HepG2 (cell line): ENCODE measurements at regions not wholly inside any gene's neighbourhood (a gene's known extent, or its start where the extent isn't known, plus 50 kb on each side); places are given as distances from the start of the nearest gene placed in this dataset.

Experiments
- EP300 ChIP-seq, 3 experiments: sonication (generic) in 1 of 3; formaldehyde crosslinking in 1 of 3; IDR thresholded peaks; 2 replicates each; pipeline versions ENCODE4 v1.5.1 to v1.6.1; 2011 to 2020; ENCODE audit warnings: low read depth in 2 of 3, low read length in 2 of 3, borderline replicate concordance in 1 of 3, improper control_type of control experiment in 1 of 3, mild to moderate bottlenecking in 1 of 3, missing genetic modification reagents in 1 of 3, moderate library complexity in 1 of 3
- HHEX ChIP-seq: IDR thresholded peaks from 2 replicates; pipeline ENCODE4 v1.6.1; 2016; ENCODE audit warnings: control low read depth
- HNF1A ChIP-seq, 2 experiments: sonication (generic) in 1 of 2; formaldehyde crosslinking in 1 of 2; IDR thresholded peaks; 2 replicates each; pipeline versions ENCODE4 v1.4.0 to v1.6.1; 2016 to 2020; ENCODE audit warnings: borderline replicate concordance in 1 of 2, low read depth in 1 of 2, mild to moderate bottlenecking in 1 of 2, missing genetic modification reagents in 1 of 2
- JUN ChIP-seq: sonication (generic); formaldehyde crosslinking; IDR thresholded peaks from 2 replicates; pipeline ENCODE4 v1.4.0; 2020; ENCODE audit warnings: mild to moderate bottlenecking, missing genetic modification reagents
- MAFG ChIP-seq: sonication (generic); formaldehyde crosslinking; IDR thresholded peaks from 2 replicates; pipeline ENCODE4 v1.5.1; 2020; ENCODE audit warnings: mild to moderate bottlenecking, missing genetic modification reagents
- MED1 ChIP-seq: sonication (generic); formaldehyde crosslinking; IDR thresholded peaks from 2 replicates; pipeline ENCODE4 v1.4.0; 2020; ENCODE audit warnings: missing genetic modification reagents
- SRSF4 ChIP-seq: fragments of 200-400 bp; formaldehyde crosslinking; IDR thresholded peaks from one replicate; pipeline ENCODE4 v1.6.1; 2018; ENCODE audit warnings: mild to moderate bottlenecking, low read depth, low read length, moderate library complexity; ENCODE audit not compliant: poor library complexity, severe bottlenecking
- TCF7 ChIP-seq: sonication (generic); IDR thresholded peaks from 2 replicates; pipeline ENCODE4 v1.6.1; 2016; ENCODE audit warnings: antibody characterized with exemption, low read depth
- ZNF441 ChIP-seq: sonication (generic); formaldehyde crosslinking; IDR thresholded peaks from 2 replicates; pipeline ENCODE4 v1.7.0; 2021; ENCODE audit warnings: missing genetic modification reagents, borderline replicate concordance
- ZNF607 ChIP-seq: sonication (generic); formaldehyde crosslinking; IDR thresholded peaks from 2 replicates; pipeline ENCODE4 v1.5.1; 2020; ENCODE audit warnings: missing genetic modification reagents, mild to moderate bottlenecking, borderline replicate concordance

GRCh38 chr10:23517155-23517554 is 78.3 kb downstream of the OTUD1 start (continued):
- TF ChIP-seq HNF1A (IDR thresholded peaks at IDR 0.05; ENCODE audit: low read depth) (no peak), HNF1A (CRISPR knock-in tag; IDR thresholded peaks at IDR 0.05; ENCODE audit: borderline replicate concordance) (no peak), MAFG (CRISPR knock-in tag) (no peak), TCF7 (0 out of 2 replicates have a peak, but pooled peaks have one; percentile 37), MED1 (CRISPR knock-in tag) (no peak), ZNF441 (no peak), HHEX (CRISPR knock-in tag) (peak; percentile 87), ZNF607 (CRISPR knock-in tag) (no peak), JUN (CRISPR knock-in tag) (no peak), EP300 (IDR thresholded peaks at IDR 0.05; ENCODE audit: low read depth in 2 of 2, low read length in 2 of 2) (peak in 1 of 2 experiments; percentile 56; a peak in 2 of 4 replicates), EP300 (CRISPR knock-in tag; IDR thresholded peaks at IDR 0.05; ENCODE audit: borderline replicate concordance) (no peak), SRSF4 (no peak)
